ACHN (cell line): ENCODE measurements at regions not wholly inside any gene's neighbourhood (a gene's known extent, or its start where the extent isn't known, plus 50 kb on each side); places are given as distances from the start of the nearest gene placed in this dataset.

Experiments used
- DNase-seq: peaks from one replicate; pipeline ENCODE4 v3.0.0-alpha.2; 2015
- in situ Hi-C: cut with HindIII; loops from 2 replicates; pipeline ENCODE4 v1.10.0; 2017; ENCODE audit warnings: low sequenced_read_pairs, low pct_ligation_motif_present, low pct_unique_long_range_greater_than_20kb

DNA sequence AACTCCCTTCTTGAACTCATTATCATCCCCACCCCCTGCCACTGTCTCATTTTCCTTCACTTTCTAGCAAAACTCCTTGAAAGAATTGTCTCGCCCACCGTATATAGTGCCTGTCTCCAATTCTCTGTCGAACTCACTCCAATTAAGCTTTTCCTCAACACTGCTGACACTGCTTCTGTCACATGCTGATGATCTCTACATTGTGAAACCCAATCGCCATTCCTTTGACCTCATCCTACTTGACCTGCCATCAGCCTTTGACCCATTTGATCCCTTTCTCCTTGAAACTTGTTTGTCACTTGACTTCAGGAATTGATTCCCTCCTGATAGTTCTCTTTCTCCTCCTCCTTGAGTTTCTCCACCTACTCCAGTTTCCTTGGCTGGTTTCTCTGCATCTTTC, 54.8 kb downstream of the CCDC71L start:
- no peak for DNase-seq
- in situ Hi-C loops = no loop called here

DNA sequence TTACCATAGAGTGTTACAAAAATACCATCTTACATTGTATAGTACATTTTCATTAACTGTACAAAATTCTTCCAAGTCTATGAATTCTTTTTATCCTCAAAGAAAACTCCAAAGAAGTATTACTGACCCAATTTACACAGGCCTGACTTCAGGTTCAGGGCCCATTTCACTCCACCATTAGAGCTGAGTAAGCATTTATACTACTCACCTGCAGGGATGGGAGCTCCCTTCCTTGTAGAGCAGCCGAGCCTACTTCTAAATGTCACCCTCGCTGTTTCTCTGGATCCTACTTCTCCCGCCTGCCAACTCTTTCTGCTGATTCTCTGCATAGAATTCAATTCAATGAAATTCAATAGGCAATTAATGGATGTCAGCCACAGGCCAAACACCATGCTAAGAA, 56.0 kb downstream of the CCDC71L start:
- in situ Hi-C loops = no loop called here
- no peak for DNase-seq

DNA sequence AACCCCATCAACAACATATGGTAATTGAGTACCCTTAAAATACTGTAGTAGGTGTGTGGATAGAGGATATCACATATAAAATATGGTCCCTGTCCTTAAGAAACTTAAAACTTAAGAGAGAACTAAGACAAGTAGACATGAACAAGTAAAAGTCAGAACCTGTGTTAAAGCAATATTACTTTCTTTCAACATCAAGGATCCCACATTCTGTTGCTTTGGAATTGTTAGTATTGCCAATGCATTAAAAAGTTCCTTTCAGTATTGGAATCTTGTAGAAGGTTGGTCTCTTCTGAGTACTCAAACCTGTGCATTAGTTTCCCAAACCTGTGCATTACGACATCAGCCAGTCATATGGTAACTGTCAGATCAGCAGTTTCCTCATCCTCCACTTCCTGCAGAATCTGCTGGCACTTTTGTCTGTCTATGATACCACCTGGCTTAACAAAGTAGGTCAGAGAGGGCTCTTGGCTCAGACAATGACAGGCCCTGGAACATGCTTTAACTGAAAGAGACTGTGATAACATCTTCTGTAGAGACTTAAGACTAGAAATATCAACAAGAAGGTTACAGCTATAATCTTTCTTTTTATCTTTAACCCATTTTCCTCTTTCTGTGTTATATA, 56.5 kb downstream of the CCDC71L start:
- DNase-seq = no peak
- in situ Hi-C loops = no loop called here

DNA sequence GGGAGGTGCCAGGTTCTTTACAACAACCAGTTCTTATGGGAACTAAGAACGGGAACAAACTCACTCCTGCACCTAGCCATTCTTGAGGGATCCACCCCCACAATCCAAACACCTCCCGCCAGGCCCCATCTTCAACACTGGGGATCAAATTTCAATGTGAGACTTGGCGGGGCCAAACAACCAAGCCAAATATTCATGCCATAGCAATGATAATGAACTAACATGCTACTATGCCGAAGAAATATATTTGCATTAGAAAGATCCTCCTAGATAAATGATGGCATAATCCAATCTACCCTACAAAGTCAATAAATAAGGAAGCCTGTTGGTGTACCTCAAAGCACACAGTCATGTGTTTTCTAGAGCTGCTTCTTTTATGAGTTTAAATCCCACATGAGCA, 57.6 kb downstream of the CCDC71L start:
- DNase-seq = no peak
- in situ Hi-C loops = no loop called here

DNA sequence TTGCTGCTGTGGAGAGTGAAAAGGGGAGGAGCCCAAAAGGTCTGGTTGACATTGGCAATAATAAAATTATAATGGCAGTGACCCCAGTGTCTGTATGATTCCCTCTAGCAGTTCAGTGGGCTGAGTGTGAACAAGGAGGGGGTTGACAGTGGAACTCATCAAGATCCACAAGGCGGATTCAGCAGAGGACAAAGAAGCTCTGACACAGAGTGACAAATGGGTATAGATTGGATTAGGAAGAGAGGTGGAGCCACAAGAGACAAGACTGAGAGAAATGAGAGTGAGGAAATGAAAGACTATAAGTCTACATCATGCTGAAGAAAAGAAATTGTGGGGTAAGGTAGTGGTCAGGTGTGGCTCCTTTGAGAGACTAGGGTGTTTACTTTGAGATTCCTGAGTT, 58.9 kb downstream of the CCDC71L start:
- no peak for DNase-seq
- in situ Hi-C loops = no loop called here

DNA sequence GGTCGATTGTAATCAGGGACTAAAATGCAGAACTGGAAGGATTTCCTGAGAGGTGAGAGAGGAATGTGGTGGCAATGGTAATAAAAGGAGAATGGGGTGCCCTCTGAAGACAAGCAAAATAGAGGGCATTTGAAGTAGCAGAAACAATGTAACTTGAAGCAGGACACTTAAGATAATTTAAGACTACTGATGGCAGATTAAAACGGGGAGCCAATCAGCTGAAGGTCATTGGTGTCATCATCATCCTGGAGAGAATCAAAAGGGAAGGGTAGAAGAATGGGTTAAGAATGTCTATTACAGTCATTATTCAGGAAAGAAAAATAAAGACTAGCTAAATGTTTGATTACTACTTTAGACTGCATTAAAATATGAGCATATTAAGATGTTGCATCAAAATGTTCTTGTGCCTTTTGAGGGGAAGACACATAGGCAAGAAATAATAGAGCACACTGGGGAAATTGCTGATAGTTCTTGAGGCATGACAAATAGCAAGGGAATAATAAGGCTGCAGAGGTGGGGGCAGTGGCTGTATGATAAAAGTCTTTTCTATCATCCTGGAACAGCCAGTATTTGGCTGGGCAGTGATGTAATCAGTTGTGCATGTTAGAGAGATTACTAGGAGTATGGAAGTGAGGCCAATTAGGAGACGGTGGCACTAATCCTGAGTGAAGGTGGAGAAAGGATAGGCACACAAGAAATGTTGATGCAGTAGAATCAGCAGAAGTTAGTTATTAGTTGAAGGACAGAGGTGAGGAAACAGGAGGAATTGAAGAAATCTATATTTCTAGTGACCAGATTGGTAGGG, 60.2 kb downstream of the CCDC71L start:
- no peak for DNase-seq
- in situ Hi-C loops = no loop called here

DNA sequence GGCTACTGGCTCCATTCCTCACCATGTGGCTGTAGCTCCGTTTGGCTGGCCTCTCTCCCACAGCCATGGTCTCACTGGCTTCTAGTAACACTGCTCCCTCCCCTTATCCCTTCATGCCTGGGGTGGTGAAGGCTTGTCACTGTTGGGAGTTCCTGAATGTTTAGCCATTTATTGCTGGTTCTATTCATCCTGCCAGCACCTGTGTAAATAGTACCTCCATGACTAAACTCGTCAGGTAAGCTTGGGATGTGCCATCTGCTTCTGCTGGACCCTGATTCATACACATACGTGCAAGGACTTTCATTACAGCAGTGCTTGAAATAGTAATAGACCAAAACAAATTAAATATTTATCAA, 61.6 kb downstream of the CCDC71L start:
- in situ Hi-C loops = no loop called here
- no peak for DNase-seq

DNA sequence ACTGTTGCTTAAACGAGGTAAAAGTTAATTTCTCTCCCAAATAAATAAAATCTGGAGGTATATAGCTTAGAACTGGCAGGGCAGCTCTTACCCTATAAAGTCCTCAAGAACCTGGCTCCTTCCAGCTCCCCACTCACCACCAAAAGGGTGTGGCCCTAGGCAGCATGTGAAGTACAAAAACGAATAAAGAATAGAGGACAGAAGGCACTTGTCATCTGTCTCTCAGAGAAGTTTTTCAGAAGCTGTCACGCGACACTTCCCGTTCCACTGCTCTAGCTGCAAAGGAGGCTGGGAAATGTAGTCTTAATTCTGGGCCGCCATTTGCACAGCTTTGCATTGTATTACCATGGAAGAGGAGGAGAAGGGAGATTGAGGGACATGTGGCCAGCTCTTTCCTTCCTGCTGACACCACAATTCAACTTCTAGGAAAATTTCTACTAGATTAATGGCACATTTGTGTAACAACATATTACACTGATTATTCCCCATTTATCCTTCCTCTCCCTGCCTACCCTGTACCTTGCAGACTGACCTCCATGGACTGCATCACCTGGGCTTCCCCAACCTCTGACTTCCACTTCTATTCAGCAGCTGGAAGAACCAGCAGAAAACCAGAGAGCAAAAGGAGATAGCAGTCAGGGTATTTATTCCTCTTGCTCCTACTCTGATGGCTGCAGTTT, 62.2 kb downstream of the CCDC71L start:
- DNase-seq = no peak
- in situ Hi-C loops = no loop called here

DNA sequence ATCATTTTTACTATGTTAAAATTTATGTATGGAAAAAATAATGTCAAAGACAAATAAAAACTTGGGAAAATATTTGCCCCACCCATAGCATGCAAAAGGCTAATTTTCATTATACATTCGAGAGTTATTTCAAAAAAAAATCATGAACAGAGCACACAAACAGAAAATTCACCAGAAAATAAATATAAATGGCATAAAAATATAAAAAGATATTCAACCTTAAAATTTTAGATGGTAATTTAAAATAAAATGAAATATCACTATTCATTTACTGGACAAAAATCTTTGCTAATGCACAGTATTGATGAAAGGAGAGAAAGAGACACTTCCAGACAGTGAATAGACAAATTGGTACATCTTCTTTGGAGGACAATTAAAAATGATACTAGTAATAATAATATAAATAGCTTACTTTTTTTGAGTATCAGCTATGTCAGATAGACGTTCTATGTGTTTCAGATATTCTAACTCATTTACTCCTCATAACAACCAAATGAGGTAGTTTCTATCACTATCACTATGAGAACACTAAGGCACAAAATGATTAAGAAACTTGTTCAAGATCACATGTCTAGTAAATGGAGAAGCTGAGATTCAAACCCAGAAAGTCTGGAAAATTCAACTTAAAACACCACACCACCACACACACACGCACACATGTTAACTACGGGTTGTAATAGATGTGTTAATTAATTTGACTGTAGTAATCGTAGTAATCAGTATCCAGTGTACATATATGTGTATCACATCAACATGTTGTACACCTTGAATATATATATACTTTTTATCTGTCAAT, 63.0 kb downstream of the CCDC71L start:
- no peak for DNase-seq
- in situ Hi-C loops = no loop called here

DNA sequence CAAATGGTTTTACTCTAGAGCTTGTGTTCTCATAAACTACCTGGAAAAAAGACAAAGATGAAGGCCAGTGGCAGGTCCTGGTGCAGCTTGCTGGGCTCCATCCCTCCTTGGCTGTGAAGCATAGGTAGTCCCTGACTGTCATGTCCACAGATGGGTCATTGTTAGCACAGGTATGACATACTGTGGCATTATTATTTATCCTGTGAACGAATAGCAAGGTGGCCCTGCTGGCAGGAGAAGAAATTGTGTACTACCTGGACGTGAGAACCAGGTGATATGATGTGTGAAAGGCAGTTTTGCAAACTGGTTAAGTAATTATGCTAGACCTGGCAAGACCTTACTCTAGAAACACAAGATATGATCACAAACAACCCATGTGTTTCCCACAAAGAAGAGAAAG, 63.9 kb downstream of the CCDC71L start:
- DNase-seq = no peak
- in situ Hi-C loops = no loop called here

DNA sequence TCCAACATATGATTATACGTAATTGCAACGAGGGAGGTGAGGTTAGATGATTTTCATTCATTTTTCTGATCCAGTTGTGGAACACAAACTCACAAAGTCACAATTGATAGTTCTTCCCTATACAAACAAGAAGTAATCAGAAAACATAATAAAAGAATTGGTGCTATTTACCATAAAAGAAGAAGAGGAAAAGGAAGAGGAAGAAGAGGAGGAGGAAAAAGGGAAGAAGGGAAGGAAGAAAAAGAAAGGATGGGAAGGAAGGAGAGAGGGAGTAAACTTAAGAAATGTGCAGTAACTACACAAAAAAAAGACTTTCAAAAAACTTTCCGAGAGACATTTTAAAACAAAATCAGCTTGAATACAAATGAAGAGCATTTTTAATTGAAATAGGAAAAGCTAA, 65.0 kb downstream of the CCDC71L start:
- in situ Hi-C loops = no loop called here
- no peak for DNase-seq

DNA sequence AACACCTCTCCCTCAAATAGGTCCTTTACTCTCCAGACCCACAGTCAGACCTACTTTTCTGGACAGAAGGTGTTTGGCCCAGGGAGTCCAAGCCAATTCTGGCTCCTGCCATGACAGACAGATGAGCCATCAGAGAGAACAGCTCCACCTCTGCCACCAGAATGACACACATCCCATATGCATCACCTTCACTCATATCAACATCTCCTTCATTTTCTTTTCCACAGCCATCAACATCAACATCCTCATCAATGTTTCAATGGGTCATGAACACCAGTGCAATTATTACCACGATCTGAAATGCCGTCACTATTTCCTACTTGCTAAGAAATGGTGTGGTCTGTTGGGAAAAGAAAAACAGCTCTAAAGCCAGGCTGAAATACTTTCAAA, 67.9 kb downstream of the CCDC71L start:
- no peak for DNase-seq
- in situ Hi-C loops = no loop called here

DNA sequence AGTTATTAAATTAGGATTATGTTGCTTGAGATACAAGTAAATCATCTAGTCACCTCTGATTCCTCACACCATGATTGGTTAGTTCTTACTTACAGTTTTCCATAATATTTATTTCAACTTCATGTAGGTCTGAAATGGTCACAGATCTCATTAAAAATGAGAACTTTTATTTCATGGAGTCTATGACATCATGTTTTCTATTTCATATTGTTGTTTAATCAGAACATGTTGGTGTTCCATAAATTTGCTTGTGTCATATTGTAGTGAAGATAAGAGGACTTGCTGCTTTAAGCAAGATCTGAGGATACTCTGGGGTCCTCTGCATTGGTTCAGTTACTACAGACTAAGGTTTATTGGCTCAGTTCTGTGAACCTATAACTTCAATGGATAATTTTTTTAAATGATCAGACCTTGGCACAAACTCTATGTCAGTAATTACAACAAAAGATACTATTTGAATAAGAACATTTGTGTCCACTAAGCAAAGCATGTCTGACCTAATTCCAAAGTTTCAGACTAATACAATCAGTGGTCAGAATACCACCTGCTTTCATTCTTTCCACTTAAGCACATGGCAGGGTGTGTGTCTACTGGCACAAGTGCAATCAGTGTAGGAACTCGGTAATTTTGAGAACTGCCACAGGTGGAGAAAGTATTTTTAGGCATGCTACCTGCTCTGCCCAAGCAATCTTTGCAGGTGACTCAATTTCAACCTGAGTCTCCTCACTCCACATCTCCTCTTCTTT, 68.5 kb downstream of the CCDC71L start:
- no peak for DNase-seq

DNA sequence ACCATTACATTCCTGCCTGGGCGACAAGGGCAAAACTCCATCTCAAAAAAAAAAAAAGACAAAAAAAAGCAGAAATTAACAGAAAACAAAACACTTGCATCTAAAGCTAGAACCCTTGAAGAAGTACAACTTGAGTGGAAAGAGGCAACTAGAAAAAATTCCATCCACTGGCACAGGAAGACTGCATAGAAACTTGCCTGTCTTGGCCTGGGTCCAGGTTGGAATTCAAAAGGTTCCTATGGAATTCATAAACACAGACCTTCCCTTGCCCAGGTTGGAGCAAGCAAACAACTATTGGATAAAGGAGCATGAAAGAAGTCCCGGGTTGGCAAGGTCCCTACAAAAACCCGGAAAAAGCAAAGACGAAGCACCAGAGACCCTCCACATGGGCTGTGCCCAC, 69.8 kb downstream of the CCDC71L start:
- in situ Hi-C loops = no loop called here
- no peak for DNase-seq

More for the DNA sequence above, 68.5 kb downstream of the CCDC71L start:
- in situ Hi-C loops = no loop called here

DNA sequence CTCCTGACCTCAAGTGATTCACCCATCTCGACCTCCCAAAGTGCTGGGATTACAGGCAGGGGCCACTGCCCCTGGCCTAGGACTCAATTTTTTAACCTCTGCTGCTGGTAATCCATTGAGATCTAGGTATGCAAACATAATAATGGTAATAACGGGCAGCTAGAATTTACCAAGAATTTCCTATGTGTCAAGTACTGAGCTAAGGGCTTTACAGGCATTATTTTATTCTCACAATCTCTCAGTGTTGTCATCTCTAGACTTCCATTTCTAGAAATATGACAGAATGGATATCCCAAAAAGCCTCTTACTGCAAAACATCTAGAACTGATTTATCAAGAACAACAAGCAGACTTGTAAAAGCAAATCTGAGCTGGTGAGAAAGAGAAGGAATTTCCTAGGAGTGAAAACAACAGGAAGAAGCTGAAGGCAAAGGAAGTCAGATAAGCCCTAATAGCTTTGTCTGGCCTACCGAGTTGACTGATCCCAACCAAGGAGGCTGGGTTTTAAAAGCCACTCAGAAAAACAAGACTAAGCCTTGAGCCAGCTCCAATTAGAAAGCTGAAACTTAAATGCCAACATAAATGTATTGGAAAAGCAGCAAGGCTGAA, 70.6 kb downstream of the CCDC71L start:
- in situ Hi-C loops = no loop called here
- DNase-seq = no peak

DNA sequence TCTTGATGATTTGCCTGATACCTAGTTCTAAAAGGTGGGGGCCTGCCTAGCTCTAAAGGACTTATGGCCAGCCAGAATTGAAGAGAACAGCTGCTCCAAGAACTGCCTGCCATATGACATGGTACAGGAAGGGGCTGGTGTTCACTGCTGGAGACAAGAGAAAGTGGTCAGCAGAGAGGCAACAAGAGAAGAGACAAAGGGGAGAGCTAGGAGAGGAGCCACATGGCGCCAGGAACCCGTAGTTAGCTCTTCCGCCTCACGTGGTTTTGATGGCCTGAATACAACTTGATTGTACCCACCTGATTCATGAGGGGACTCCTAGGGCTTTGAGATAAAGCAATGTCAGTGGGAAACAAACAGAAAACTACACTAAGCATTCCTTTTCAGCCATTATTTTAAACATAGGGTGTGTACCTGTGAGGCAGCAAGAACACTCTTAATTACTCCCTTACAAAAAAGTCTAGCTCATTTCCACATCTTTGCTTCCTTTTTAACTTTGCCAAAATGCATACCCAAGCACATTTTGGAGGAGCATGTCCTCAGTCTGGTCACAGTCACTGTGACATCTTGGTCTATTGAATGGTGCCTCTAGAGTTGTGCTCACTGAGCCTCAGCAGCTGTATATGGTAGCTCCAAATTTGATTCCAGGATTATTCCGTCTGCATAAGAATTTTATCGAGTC, 71.6 kb downstream of the CCDC71L start:
- no peak for DNase-seq
- in situ Hi-C loops = no loop called here

DNA sequence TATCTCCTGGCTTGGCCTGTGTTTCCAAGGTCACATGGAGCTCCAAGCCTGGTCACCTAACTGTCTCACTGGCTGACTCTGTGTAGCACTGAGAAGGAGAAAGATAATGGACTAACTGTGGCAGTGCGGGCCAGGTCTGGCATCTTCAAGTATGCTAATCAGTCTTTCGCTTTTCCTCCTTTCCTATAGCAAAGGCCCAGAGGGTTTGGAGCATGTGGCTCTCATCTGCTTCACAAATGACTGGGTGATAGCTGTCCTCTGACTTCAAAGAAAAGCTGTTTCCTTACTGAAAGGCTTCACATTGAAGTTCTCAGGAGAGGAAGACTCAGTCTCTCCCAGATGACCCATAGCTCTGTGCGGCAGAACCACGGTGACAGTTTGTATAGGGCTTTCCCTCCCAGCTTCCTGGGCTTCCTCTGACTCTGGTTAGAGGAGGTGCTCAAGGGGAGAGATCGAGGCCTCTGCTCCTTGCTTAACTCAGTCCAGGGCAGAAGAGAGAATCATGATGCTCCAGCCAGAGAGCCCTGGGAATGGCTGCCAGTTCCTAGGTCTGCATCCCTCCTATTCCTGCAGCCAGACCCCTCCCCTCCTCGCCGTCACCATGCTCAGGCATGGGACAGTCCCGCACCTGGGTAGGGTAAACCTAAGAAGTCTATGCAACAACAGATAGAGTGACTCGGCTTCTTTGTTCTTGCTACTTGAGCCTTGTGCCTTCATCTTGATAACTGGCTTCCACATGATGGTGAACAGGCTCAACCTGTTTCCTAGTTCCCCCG, 72.3 kb downstream of the CCDC71L start:
- in situ Hi-C loops = no loop called here
- no peak for DNase-seq
